ENCODE measurements at regions not wholly inside any gene's neighbourhood (a gene's known extent, or its start where the extent isn't known, plus 50 kb on each side); places are given as distances from the start of the nearest gene placed in this dataset.
A peak's percentile ranks its signal among the peaks of the same experiment; 100 is the strongest.

DNA sequence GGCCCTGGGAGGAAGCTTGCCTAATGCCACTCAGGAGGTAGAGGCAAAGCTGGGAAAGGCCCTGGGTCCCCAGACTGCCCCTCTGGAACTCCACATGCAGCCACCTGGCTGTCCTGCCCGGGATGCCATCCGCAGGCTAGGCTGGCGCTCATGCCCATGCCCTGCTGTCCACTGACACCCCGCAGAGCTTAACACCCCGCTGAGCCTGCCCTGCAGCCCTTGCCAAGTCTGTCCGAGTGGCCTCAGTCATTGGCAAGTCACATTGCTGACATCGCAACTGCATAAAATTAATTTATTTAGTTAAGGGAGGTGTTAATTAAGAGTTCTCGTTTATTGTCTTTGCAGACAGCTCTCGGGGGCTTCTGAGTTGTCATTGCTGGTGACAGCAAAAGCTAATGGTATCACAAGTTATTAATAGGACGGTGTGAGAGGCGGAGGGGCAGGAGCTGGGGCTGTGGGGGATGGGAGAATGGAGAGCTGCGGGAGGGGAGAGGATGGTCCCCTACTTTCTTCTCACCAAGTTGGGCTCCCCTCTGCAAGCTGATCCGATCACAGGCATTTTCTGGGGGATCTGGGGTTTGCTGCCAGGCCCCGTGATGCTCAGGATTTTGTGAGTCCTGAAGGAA is 55.6 kb upstream of the PCBD1 start:
- DNase-seq: no peak
- H3K4me3 ChIP-seq: no peak overlapping the region
- no peak overlapping the region for H3K27ac ChIP-seq
- no peaks in the 10 kb centered on the region for H3K4me1 ChIP-seq
- H3K36me3 ChIP-seq: no peaks in the 10 kb centered on the region
- no peaks in the 10 kb centered on the region for H3K9me3 ChIP-seq
- TF ChIP-seq POLR2A (IDR thresholded peaks at IDR 0.05): no peak
- TF ChIP-seq, protein P1, sequence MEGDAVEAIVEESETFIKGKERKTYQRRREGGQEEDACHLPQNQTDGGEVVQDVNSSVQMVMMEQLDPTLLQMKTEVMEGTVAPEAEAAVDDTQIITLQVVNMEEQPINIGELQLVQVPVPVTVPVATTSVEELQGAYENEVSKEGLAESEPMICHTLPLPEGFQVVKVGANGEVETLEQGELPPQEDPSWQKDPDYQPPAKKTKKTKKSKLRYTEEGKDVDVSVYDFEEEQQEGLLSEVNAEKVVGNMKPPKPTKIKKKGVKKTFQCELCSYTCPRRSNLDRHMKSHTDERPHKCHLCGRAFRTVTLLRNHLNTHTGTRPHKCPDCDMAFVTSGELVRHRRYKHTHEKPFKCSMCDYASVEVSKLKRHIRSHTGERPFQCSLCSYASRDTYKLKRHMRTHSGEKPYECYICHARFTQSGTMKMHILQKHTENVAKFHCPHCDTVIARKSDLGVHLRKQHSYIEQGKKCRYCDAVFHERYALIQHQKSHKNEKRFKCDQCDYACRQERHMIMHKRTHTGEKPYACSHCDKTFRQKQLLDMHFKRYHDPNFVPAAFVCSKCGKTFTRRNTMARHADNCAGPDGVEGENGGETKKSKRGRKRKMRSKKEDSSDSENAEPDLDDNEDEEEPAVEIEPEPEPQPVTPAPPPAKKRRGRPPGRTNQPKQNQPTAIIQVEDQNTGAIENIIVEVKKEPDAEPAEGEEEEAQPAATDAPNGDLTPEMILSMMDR (IDR thresholded peaks at IDR 0.05): no peak
- no peaks in the 10 kb centered on the region for H3K27me3 ChIP-seq

DNA sequence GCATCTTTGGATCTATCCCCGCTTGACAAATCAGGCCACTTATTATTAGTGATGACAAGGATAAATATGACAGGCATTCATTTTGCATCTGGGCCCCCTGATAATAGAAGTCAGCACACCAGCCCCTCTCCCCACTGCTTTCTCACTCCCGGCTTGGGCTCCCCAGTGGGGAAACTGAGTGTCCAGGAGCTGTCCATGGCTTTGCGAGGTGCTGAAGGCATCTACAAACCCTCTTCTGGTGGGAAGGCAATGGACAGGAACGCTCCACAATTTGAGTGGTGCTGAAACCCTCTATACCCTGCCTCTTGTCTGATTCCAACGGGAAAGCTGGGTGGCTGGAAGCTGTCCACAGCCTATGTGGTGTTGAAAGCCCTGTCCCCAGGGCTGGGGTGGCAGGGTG is 61.7 kb upstream of the PCBD1 start:
- Histone ChIP-seq H3K4me1 (no peaks in the 10 kb centered on the region), H3K9me3 (no peaks in the 10 kb centered on the region), H3K27me3 (no peaks in the 10 kb centered on the region), H3K36me3 (no peaks in the 10 kb centered on the region), H3K4me3 (no peak overlapping the region), H3K27ac (no peak overlapping the region)
- peak in 1 of 3 donors; percentile 13 for DNase-seq
- no peak for TF ChIP-seq POLR2A (IDR thresholded peaks at IDR 0.05)
- TF ChIP-seq, protein P1 (IDR thresholded peaks at IDR 0.05): no peak

DNA sequence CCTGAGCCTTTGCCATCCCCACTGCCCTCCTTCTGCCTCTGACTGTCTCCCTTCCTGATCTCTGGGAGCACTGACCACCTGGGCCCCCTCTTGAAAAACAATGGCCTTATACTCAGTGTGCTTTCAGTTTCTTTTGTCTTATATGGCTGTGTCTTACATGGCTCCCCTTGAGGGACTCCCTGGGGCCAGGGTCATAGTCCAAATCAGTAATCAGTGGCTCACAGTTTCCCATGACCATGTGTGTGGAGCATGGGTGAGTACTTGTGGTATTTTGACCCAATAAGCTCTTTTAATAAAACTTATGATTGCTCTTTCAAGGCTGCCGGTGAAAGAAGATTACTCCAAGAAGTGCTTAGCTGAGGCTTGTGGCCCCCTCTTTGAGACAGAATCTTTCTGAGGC is 62.4 kb upstream of the PCBD1 start:
- no peak overlapping the region for H3K27ac ChIP-seq
- DNase-seq: peak in 1 of 3 donors; percentile 3
- no peaks in the 10 kb centered on the region for H3K27me3 ChIP-seq
- no peak overlapping the region for H3K4me3 ChIP-seq
- no peaks in the 10 kb centered on the region for H3K4me1 ChIP-seq
- TF ChIP-seq POLR2A (IDR thresholded peaks at IDR 0.05): no peak
- TF ChIP-seq, protein P1 (IDR thresholded peaks at IDR 0.05): no peak
- H3K36me3 ChIP-seq: no peaks in the 10 kb centered on the region
- H3K9me3 ChIP-seq: no peaks in the 10 kb centered on the region

DNA sequence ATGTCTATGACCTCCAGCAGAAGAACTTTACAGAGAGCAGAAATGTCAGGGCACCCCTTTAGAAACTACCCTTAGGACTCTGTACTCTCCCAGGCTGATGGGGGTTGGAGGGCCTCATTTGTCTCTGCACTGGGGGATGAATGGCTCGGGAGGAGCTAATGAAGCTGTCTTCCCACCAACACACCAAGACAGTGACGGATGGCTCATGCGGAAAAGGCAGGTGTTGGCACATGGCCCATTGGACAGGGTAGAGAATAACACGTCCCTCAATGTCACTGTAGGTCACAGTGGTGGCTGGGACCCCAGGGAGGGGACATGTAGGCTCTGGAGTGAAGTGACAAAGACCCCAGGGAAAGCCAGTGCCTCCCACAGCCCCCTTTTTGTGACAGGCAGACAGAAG is 64.0 kb upstream of the PCBD1 start:
- Histone ChIP-seq H3K36me3 (no peaks in the 10 kb centered on the region), H3K4me3 (no peak overlapping the region), H3K4me1 (no peaks in the 10 kb centered on the region), H3K27ac (no peak overlapping the region), H3K27me3 (no peaks in the 10 kb centered on the region), H3K9me3 (no peaks in the 10 kb centered on the region)
- TF ChIP-seq, protein P1 (IDR thresholded peaks at IDR 0.05): no peak
- TF ChIP-seq POLR2A (IDR thresholded peaks at IDR 0.05): no peak
- peak in 1 of 3 donors; percentile 20 for DNase-seq

DNA sequence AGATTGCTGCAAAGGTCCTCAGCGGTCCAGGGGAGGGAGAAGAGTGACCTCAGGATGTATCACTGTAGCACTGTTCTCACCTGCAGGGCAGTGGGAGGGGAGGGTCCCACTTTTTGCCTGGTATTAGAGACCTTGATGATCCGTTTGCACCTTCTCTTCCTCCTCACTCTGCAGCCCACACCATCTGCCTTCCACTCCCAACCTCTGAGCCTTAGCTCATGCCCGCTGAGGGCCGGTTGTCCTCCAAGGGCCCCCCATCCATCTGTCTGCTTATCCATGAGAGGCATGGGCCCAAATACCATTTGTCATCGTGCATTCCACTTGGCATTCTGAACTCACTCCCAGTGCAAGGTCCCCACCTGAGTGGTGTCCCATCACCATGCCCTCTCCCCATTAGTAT is 64.6 kb upstream of the PCBD1 start:
- no peaks in the 10 kb centered on the region for H3K9me3 ChIP-seq
- H3K4me3 ChIP-seq: no peak overlapping the region
- DNase-seq: peak in 1 of 3 donors; percentile 11
- no peak for TF ChIP-seq POLR2A (IDR thresholded peaks at IDR 0.05)
- TF ChIP-seq, protein P1 (IDR thresholded peaks at IDR 0.05): no peak
- no peaks in the 10 kb centered on the region for H3K27me3 ChIP-seq
- no peaks in the 10 kb centered on the region for H3K36me3 ChIP-seq
- H3K27ac ChIP-seq: no peak overlapping the region
- H3K4me1 ChIP-seq: no peaks in the 10 kb centered on the region
